ENCODE measurements at regions not wholly inside any gene's neighbourhood (a gene's known extent, or its start where the extent isn't known, plus 50 kb on each side); places are given as distances from the start of the nearest gene placed in this dataset.
"Not testable (repeated sequence)": the region's sequence is repeated elsewhere in the genome, so short reads cannot be mapped to it uniquely, and the experiment has no call there.

GRCh38 chr4:12036450-12036849 is 607.8 kb upstream of the HS3ST1 start:
- Histone ChIP-seq H3K9me3 (no peaks in the 10 kb centered on the region), H3K27ac (no peak overlapping the region), H3K36me3 (no peaks in the 10 kb centered on the region), H3K4me1 (no peaks in the 10 kb centered on the region), H3K27me3 (no peaks in the 10 kb centered on the region), H3K4me3 (no peak overlapping the region)
- FAIRE-seq = no peak
- intact Hi-C loops (cut with DNase I) = no loop called here
- 44 to 47% methylated on average over 3 of the region's 3 CpGs for WGBS, 2 donors
- TF ChIP-seq, protein P1, sequence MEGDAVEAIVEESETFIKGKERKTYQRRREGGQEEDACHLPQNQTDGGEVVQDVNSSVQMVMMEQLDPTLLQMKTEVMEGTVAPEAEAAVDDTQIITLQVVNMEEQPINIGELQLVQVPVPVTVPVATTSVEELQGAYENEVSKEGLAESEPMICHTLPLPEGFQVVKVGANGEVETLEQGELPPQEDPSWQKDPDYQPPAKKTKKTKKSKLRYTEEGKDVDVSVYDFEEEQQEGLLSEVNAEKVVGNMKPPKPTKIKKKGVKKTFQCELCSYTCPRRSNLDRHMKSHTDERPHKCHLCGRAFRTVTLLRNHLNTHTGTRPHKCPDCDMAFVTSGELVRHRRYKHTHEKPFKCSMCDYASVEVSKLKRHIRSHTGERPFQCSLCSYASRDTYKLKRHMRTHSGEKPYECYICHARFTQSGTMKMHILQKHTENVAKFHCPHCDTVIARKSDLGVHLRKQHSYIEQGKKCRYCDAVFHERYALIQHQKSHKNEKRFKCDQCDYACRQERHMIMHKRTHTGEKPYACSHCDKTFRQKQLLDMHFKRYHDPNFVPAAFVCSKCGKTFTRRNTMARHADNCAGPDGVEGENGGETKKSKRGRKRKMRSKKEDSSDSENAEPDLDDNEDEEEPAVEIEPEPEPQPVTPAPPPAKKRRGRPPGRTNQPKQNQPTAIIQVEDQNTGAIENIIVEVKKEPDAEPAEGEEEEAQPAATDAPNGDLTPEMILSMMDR (IDR thresholded peaks at IDR 0.05) = no peak
- DNase-seq = no peak
- no peak for ATAC-seq

- intact Hi-C loops (cut with DNase I) = no loop called here
These were observed 599.6 kb upstream of the HS3ST1 start for GRCh38 chr4:12028258-12028657.

GRCh38 chr4:12022409-12022808 is 593.7 kb upstream of the HS3ST1 start:
- intact Hi-C loops (cut with DNase I) = no loop called here
- DNase-seq (no peak), FAIRE-seq (no peak), ATAC-seq (no peak)
- 85% methylated on average over 2 of the region's 2 CpGs for WGBS, 2 donors
- TF ChIP-seq, protein P1 (IDR thresholded peaks at IDR 0.05) = no peak
- no peaks in the 10 kb centered on the region for H3K27me3 ChIP-seq
- H3K36me3 ChIP-seq = no peaks in the 10 kb centered on the region
- H3K4me1 ChIP-seq = no peaks in the 10 kb centered on the region
- H3K27ac ChIP-seq = no peak overlapping the region
- H3K4me3 ChIP-seq = no peak overlapping the region
- H3K9me3 ChIP-seq = no peaks in the 10 kb centered on the region

More at GRCh38 chr4:12028258-12028657, 599.6 kb upstream of the HS3ST1 start:
- Histone ChIP-seq H3K4me3 (no peak overlapping the region), H3K27ac (no peak overlapping the region), H3K27me3 (no peaks in the 10 kb centered on the region), H3K4me1 (no peaks in the 10 kb centered on the region), H3K9me3 (no peaks in the 10 kb centered on the region), H3K36me3 (no peaks in the 10 kb centered on the region)
- no peak for DNase-seq
- WGBS, 2 donors = 68 to 71% methylated on average over 5 of the region's 5 CpGs
- no peak for ATAC-seq
- TF ChIP-seq, protein P1 (IDR thresholded peaks at IDR 0.05) = no peak
- no peak for FAIRE-seq

GRCh38 chr4:12016729-12017128 is 588.0 kb upstream of the HS3ST1 start:
- intact Hi-C loops (cut with DNase I) = no loop called here
- Histone ChIP-seq H3K4me1 (no peaks in the 10 kb centered on the region), H3K27me3 (no peaks in the 10 kb centered on the region), H3K4me3 (no peak overlapping the region), H3K9me3 (no peaks in the 10 kb centered on the region), H3K27ac (no peak overlapping the region), H3K36me3 (no peaks in the 10 kb centered on the region)
- no peak for FAIRE-seq
- WGBS, 2 donors = 83 to 91% methylated on average over 1 of the region's 1 CpG
- TF ChIP-seq, protein P1 (IDR thresholded peaks at IDR 0.05) = no peak
- ATAC-seq = no peak
- DNase-seq = no peak

GRCh38 chr4:12005471-12005870 is 576.8 kb upstream of the HS3ST1 start:
- Histone ChIP-seq H3K4me3 (no peak overlapping the region), H3K36me3 (no peaks in the 10 kb centered on the region), H3K9me3 (no peaks in the 10 kb centered on the region), H3K27me3 (no peaks in the 10 kb centered on the region), H3K4me1 (no peaks in the 10 kb centered on the region), H3K27ac (no peak overlapping the region)
- DNase-seq = no peak
- TF ChIP-seq, protein P1 (IDR thresholded peaks at IDR 0.05) = no peak
- no peak for FAIRE-seq
- no peak for ATAC-seq
- intact Hi-C loops (cut with DNase I) = no loop called here

GRCh38 chr4:11996581-11996980 is 567.9 kb upstream of the HS3ST1 start:
- H3K4me3 ChIP-seq; H3K4me1 ChIP-seq; H3K27me3 ChIP-seq; H3K27ac ChIP-seq; ATAC-seq; DNase-seq; intact Hi-C loops (cut with DNase I); H3K9me3 ChIP-seq; H3K36me3 ChIP-seq; FAIRE-seq: not testable (repeated sequence)
- WGBS, 2 donors = 58 to 64% methylated on average over 5 of the region's 5 CpGs

All from pancreas (tissue), 10 donors.